HFFc6 (cell line): ENCODE measurements at regions not wholly inside any gene's neighbourhood (a gene's known extent, or its start where the extent isn't known, plus 50 kb on each side); places are given as distances from the start of the nearest gene placed in this dataset.

Source experiments
- DNase-seq: peaks from one replicate; pipeline ENCODE4 v3.0.0-alpha.2; 2018
- H3K27ac Mint-ChIP-seq: 2 replicates; pipeline ENCODE4 v1.8.0; 2020; ENCODE audit warnings: mild to moderate bottlenecking, mixed read lengths
- H3K27me3 Mint-ChIP-seq: 2 replicates; pipeline ENCODE4 v1.8.0; 2021; ENCODE audit warnings: mild to moderate bottlenecking, moderate library complexity, mixed read lengths; ENCODE audit not compliant: insufficient read depth
- H3K36me3 Mint-ChIP-seq: 2 replicates; pipeline ENCODE4 v1.8.0; 2021; ENCODE audit warnings: low read depth, mixed read lengths
- H3K4me1 Mint-ChIP-seq: 2 replicates; pipeline ENCODE4 v1.8.0; 2020; ENCODE audit warnings: low read depth, mixed read lengths
- H3K4me3 Mint-ChIP-seq: 2 replicates; pipeline ENCODE4 v1.8.0; 2020; ENCODE audit warnings: mild to moderate bottlenecking, moderate library complexity, mixed read lengths
- H3K9me3 Mint-ChIP-seq: 2 replicates; pipeline ENCODE4 v1.8.0; 2020; ENCODE audit warnings: mild to moderate bottlenecking, mixed read lengths
- CTCF ChIP-seq: fragments of 200-600 bp; sonication (generic); IDR thresholded peaks from 2 replicates; pipeline ENCODE4 v1.5.0; 2021; ENCODE audit warnings: antibody characterized with exemption, mild to moderate bottlenecking

GRCh38 chr15:36469311-36469966, 110.0 kb upstream of the CDIN1 start:
- DNase-seq: peak; percentile 12
- TF ChIP-seq CTCF: no peak
- Mint-ChIP-seq H3K9me3 (no peaks in the 10 kb centered on the region), H3K27me3 (no peaks in the 10 kb centered on the region), H3K4me3 (peak overlapping the region; percentile 37; the same call in 1 of the 2 replicates), H3K27ac (peak overlapping the region; percentile 70), H3K36me3 (no peaks in the 10 kb centered on the region), H3K4me1 (peaks cover 46% of the 10 kb centered on the region)

GRCh38 chr15:36472672-36473071, 106.8 kb upstream of the CDIN1 start:
- Mint-ChIP-seq H3K4me3 (no peak overlapping the region), H3K27ac (no peak overlapping the region), H3K36me3 (no peaks in the 10 kb centered on the region), H3K4me1 (peaks cover 31% of the 10 kb centered on the region), H3K27me3 (no peaks in the 10 kb centered on the region), H3K9me3 (no peaks in the 10 kb centered on the region)
- no peak for TF ChIP-seq CTCF
- no peak for DNase-seq

GRCh38 chr15:36478561-36478960, 100.9 kb upstream of the CDIN1 start:
- Mint-ChIP-seq H3K4me1 (peaks cover 14% of the 10 kb centered on the region; the same call in 1 of the 2 replicates), H3K9me3 (no peaks in the 10 kb centered on the region), H3K4me3 (no peak overlapping the region), H3K36me3 (no peaks in the 10 kb centered on the region), H3K27ac (no peak overlapping the region), H3K27me3 (no peaks in the 10 kb centered on the region)
- TF ChIP-seq CTCF: no peak
- no peak for DNase-seq

GRCh38 chr15:36479200-36479896, 100.1 kb upstream of the CDIN1 start:
- no peak for TF ChIP-seq CTCF
- Mint-ChIP-seq H3K27ac (no peak overlapping the region), H3K4me1 (peaks cover 22% of the 10 kb centered on the region; the same call in 1 of the 2 replicates), H3K27me3 (no peaks in the 10 kb centered on the region), H3K9me3 (no peaks in the 10 kb centered on the region), H3K4me3 (no peak overlapping the region), H3K36me3 (no peaks in the 10 kb centered on the region)
- DNase-seq: no peak

GRCh38 chr15:36481156-36481555, 98.3 kb upstream of the CDIN1 start:
- no peak for TF ChIP-seq CTCF
- no peaks in the 10 kb centered on the region for H3K36me3 Mint-ChIP-seq
- no peak overlapping the region for H3K4me3 Mint-ChIP-seq
- DNase-seq: no peak
- H3K4me1 Mint-ChIP-seq: peaks cover 20% of the 10 kb centered on the region; the same call in 1 of the 2 replicates
- no peaks in the 10 kb centered on the region for H3K9me3 Mint-ChIP-seq
- no peak overlapping the region for H3K27ac Mint-ChIP-seq
- no peaks in the 10 kb centered on the region for H3K27me3 Mint-ChIP-seq
